GM12878 (cell line): ENCODE measurements at regions not wholly inside any gene's neighbourhood (a gene's known extent, or its start where the extent isn't known, plus 50 kb on each side); places are given as distances from the start of the nearest gene placed in this dataset.

Experiments
- ASH2L ChIP-seq: fragments of 300-600, 200-600 bp; sonication (generic); IDR thresholded peaks from 2 replicates; pipeline ENCODE4 v1.6.1; 2017; ENCODE audit warnings: low read depth, mild to moderate bottlenecking, borderline replicate concordance
- ATF2 ChIP-seq: IDR thresholded peaks from 2 replicates; pipeline ENCODE4 v1.6.1; 2012; ENCODE audit warnings: low read length, inconsistent platforms
- CBFB ChIP-seq: IDR thresholded peaks from 2 replicates; pipeline ENCODE4 v1.6.1; 2016; ENCODE audit warnings: antibody characterized with exemption, low read depth
- CEBPZ ChIP-seq: fragments of 150-350 bp; IDR thresholded peaks from 2 replicates; pipeline ENCODE4 v1.6.1; 2016; ENCODE audit warnings: low read depth, low read length
- JUND ChIP-seq: IDR thresholded peaks from 2 replicates; pipeline ENCODE4 v1.6.1; 2012; ENCODE audit warnings: low read depth, mild to moderate bottlenecking, low read length, improper control_type of control experiment, moderate library complexity
- POLR2A ChIP-seq: IDR thresholded peaks from 2 replicates; pipeline ENCODE4 v1.6.1; 2011; ENCODE audit warnings: low read depth, mild to moderate bottlenecking, low read length
- SREBF2 ChIP-seq: IDR thresholded peaks from 2 replicates; pipeline ENCODE4 v1.6.1; 2012; ENCODE audit warnings: mild to moderate bottlenecking, low read length
- STAT3 ChIP-seq: IDR thresholded peaks from 2 replicates; pipeline ENCODE4 v1.6.1; 2011; ENCODE audit warnings: low read depth, low read length, improper control_type of control experiment
- ZBTB33 ChIP-seq: fragments of 450-650 bp; IDR thresholded peaks from 2 replicates; pipeline ENCODE4 v1.6.1; 2017; ENCODE audit warnings: mild to moderate bottlenecking

DNA sequence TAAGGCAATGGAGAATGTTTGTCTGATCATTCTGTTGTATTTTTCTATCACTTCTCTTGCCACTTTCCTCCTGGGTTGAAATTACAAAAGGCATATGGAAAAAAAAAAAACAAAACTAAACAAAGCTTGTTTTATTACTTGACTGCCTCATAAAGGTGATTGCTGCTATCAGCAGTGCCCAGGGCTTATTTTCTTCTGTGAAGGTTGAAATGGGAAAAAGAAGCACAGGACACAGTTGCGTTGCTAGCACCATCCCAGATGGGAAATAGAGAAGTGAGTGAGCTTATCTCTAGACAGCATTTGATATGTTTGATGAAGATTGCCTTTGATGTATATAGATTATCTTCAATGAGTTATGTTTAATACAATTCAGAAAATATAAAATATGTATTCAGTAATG, 633.8 kb upstream of the ZNF804A start:
- TF ChIP-seq JUND, result no peak
- TF ChIP-seq CEBPZ, result no peak
- TF ChIP-seq ASH2L, result no peak
- TF ChIP-seq ZBTB33, result no peak
- no peak for TF ChIP-seq STAT3
- no peak for TF ChIP-seq ATF2
- TF ChIP-seq CBFB, result no peak
- no peak for TF ChIP-seq POLR2A
- TF ChIP-seq SREBF2, result no peak
